ENCODE measurements at regions not wholly inside any gene's neighbourhood (a gene's known extent, or its start where the extent isn't known, plus 50 kb on each side); places are given as distances from the start of the nearest gene placed in this dataset.

- Histone ChIP-seq H3K9me3 (no peaks in the 10 kb centered on the region), H3K27ac (no peak overlapping the region), H3K4me1 (no peaks in the 10 kb centered on the region), H3K4me3 (no peak overlapping the region), H3K36me3 (no peaks in the 10 kb centered on the region), H3K27me3 (no peaks in the 10 kb centered on the region)
- TF ChIP-seq CTCF (IDR thresholded peaks at IDR 0.05) (no peak), POLR2A (IDR thresholded peaks at IDR 0.05) (no peak)
- no peak for DNase-seq
These were observed 911.0 kb downstream of the PCDH17 start for GRCh38 chr13:58542530-58542929.

GRCh38 chr13:58547419-58547818 is 915.9 kb downstream of the PCDH17 start:
- H3K9me3 ChIP-seq, result no peaks in the 10 kb centered on the region
- H3K4me3 ChIP-seq, result no peak overlapping the region
- H3K27ac ChIP-seq, result no peak overlapping the region
- no peak for DNase-seq
- H3K4me1 ChIP-seq, result no peaks in the 10 kb centered on the region
- no peak for TF ChIP-seq POLR2A (IDR thresholded peaks at IDR 0.05)
- no peak for TF ChIP-seq CTCF (IDR thresholded peaks at IDR 0.05)
- H3K27me3 ChIP-seq, result no peaks in the 10 kb centered on the region
- H3K36me3 ChIP-seq, result no peaks in the 10 kb centered on the region

GRCh38 chr13:58566176-58566575 is 934.6 kb downstream of the PCDH17 start:
- Histone ChIP-seq H3K36me3 (no peaks in the 10 kb centered on the region), H3K4me1 (no peaks in the 10 kb centered on the region), H3K4me3 (no peak overlapping the region), H3K27ac (no peak overlapping the region), H3K9me3 (no peaks in the 10 kb centered on the region), H3K27me3 (no peaks in the 10 kb centered on the region)
- TF ChIP-seq POLR2A (IDR thresholded peaks at IDR 0.05) (no peak), CTCF (IDR thresholded peaks at IDR 0.05) (no peak)
- DNase-seq, result no peak

GRCh38 chr13:58573743-58574142 is 942.2 kb downstream of the PCDH17 start:
- H3K27ac ChIP-seq, result no peak overlapping the region
- no peak for DNase-seq
- no peaks in the 10 kb centered on the region for H3K36me3 ChIP-seq
- TF ChIP-seq POLR2A (IDR thresholded peaks at IDR 0.05) (no peak), CTCF (IDR thresholded peaks at IDR 0.05) (no peak)
- H3K4me1 ChIP-seq, result no peaks in the 10 kb centered on the region
- no peak overlapping the region for H3K4me3 ChIP-seq
- no peaks in the 10 kb centered on the region for H3K27me3 ChIP-seq
- peaks cover 0 to 8% (median 0%) of the 10 kb centered on the region in 4 donors for H3K9me3 ChIP-seq

- TF ChIP-seq POLR2A (IDR thresholded peaks at IDR 0.05) (no peak), CTCF (IDR thresholded peaks at IDR 0.05) (no peak)
- Histone ChIP-seq H3K27ac (no peak overlapping the region), H3K27me3 (no peaks in the 10 kb centered on the region), H3K36me3 (no peaks in the 10 kb centered on the region), H3K4me3 (no peak overlapping the region), H3K9me3 (peaks cover 0 to 8% (median 0%) of the 10 kb centered on the region in 4 donors), H3K4me1 (no peaks in the 10 kb centered on the region)
- DNase-seq, result no peak
These were observed 943.2 kb downstream of the PCDH17 start for GRCh38 chr13:58574791-58575190.

- no peaks in the 10 kb centered on the region for H3K27me3 ChIP-seq
- no peak overlapping the region for H3K4me3 ChIP-seq
- TF ChIP-seq POLR2A (IDR thresholded peaks at IDR 0.05) (no peak), CTCF (IDR thresholded peaks at IDR 0.05) (no peak)
These were observed 947.9 kb downstream of the PCDH17 start for GRCh38 chr13:58579468-58579867.

More at GRCh38 chr13:58579468-58579867, 947.9 kb downstream of the PCDH17 start:
- Histone ChIP-seq H3K36me3 (no peaks in the 10 kb centered on the region), H3K4me1 (no peaks in the 10 kb centered on the region), H3K9me3 (peaks cover 0 to 8% (median 0%) of the 10 kb centered on the region in 4 donors), H3K27ac (no peak overlapping the region)
- DNase-seq, result no peak

Measured in Peyer's patch (tissue), 4 donors.